SK-N-SH treated with all-trans-retinoic acid at 6 μM for 48 hours (cell line): ENCODE measurements at regions not wholly inside any gene's neighbourhood (a gene's known extent, or its start where the extent isn't known, plus 50 kb on each side); places are given as distances from the start of the nearest gene placed in this dataset.

Experiments used
- ARNTL ChIP-seq: fragments of 450-650 bp; formaldehyde crosslinking; IDR thresholded peaks from 2 replicates; pipeline ENCODE4 v1.5.0; 2020; ENCODE audit warnings: low read depth, mild to moderate bottlenecking, moderate library complexity, borderline replicate concordance
- CSDC2 ChIP-seq: fragments of 250-450 bp; sonication (Bioruptor Pico); IDR thresholded peaks from 2 replicates; pipeline ENCODE4 v1.5.0; 2020; ENCODE audit warnings: mild to moderate bottlenecking, moderate library complexity
- GLIS3 ChIP-seq: fragments of 250-450 bp; sonication (Bioruptor Pico); IDR thresholded peaks from 2 replicates; pipeline ENCODE4 v1.5.0; 2020; ENCODE audit warnings: mild to moderate bottlenecking, moderate library complexity
- ISL1 ChIP-seq: fragments of 250-450 bp; sonication (Bioruptor Pico); IDR thresholded peaks from 2 replicates; pipeline ENCODE4 v2.1.2; 2022; ENCODE audit warnings: mild to moderate bottlenecking, moderate library complexity
- OSR1 ChIP-seq: fragments of 250-450 bp; sonication (Bioruptor Pico); IDR thresholded peaks from 2 replicates; pipeline ENCODE4 v1.8.0; 2022; ENCODE audit warnings: moderate library complexity, mild to moderate bottlenecking, inconsistent platforms
- PPARA ChIP-seq: fragments of 250-450 bp; sonication (Bioruptor Pico); IDR thresholded peaks from 2 replicates; pipeline ENCODE4 v1.5.0; 2020; ENCODE audit warnings: mild to moderate bottlenecking, borderline replicate concordance
- TCF4 ChIP-seq: fragments of 250-450 bp; sonication (Bioruptor Pico); IDR thresholded peaks from 2 replicates; pipeline ENCODE4 v1.8.0; 2021; ENCODE audit warnings: mild to moderate bottlenecking, moderate library complexity, borderline replicate concordance
- ZFP3 ChIP-seq: fragments of 250-450 bp; sonication (Bioruptor Pico); IDR thresholded peaks from 2 replicates; pipeline ENCODE4 v1.5.0; 2020; ENCODE audit warnings: mild to moderate bottlenecking, moderate library complexity
- ZFP30 ChIP-seq: fragments of 450-650 bp; formaldehyde crosslinking; IDR thresholded peaks from 2 replicates; pipeline ENCODE4 v1.5.0; 2022; ENCODE audit warnings: mild to moderate bottlenecking, moderate library complexity
- ZNF70 ChIP-seq: fragments of 450-650 bp; formaldehyde crosslinking; IDR thresholded peaks from 2 replicates; pipeline ENCODE4 v1.5.0; 2020; ENCODE audit warnings: mild to moderate bottlenecking, moderate library complexity
- TF ChIP-seq, protein P1 (sequence below): fragments of 250-450 bp; sonication (Bioruptor Pico); IDR thresholded peaks from 2 replicates; pipeline ENCODE4 v1.5.1; 2021; ENCODE audit warnings: mild to moderate bottlenecking, moderate library complexity
- TF ChIP-seq, protein P2 (sequence below): fragments of 250-450 bp; sonication (Bioruptor Pico); IDR thresholded peaks from 2 replicates; pipeline ENCODE4 v1.5.1; 2020; ENCODE audit warnings: low read depth, mild to moderate bottlenecking, moderate library complexity
- TF ChIP-seq, protein P3 (sequence below): fragments of 250-450 bp; sonication (Bioruptor Pico); IDR thresholded peaks from 2 replicates; pipeline ENCODE4 v1.8.0; 2021; ENCODE audit warnings: low read depth, mild to moderate bottlenecking, moderate library complexity, borderline replicate concordance
- TF ChIP-seq, protein P4 (sequence below): fragments of 250-450 bp; sonication (Bioruptor Pico); IDR thresholded peaks from 2 replicates; pipeline ENCODE4 v1.8.0; 2020; ENCODE audit warnings: mild to moderate bottlenecking, moderate library complexity, borderline replicate concordance

DNA sequence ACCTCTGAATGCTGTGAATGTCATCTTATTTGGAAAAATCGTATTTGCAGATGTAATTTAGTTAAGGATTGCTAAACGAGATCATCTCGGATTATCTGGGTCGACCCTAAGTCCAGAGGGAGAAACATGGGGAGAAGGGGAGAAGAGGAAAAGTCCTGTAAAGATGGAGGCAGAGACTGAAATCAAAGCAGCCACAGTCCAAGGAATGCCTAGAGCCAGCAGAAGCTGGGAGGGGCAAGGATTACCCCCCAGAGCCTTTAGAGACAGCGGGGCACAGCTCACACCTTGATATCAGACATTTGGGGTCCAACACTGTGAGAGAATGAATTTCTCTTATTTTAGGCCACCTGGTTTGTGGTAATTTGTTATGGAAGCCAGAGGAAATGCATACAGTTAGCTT, 104.9 kb upstream of the YPEL5 start:
- TF ChIP-seq, protein P1, sequence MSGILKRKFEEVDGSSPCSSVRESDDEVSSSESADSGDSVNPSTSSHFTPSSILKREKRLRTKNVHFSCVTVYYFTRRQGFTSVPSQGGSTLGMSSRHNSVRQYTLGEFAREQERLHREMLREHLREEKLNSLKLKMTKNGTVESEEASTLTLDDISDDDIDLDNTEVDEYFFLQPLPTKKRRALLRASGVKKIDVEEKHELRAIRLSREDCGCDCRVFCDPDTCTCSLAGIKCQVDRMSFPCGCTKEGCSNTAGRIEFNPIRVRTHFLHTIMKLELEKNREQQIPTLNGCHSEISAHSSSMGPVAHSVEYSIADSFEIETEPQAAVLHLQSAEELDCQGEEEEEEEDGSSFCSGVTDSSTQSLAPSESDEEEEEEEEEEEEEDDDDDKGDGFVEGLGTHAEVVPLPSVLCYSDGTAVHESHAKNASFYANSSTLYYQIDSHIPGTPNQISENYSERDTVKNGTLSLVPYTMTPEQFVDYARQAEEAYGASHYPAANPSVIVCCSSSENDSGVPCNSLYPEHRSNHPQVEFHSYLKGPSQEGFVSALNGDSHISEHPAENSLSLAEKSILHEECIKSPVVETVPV (CRISPR knock-in tag) = no peak
- TF ChIP-seq PPARA (CRISPR knock-in tag) (no peak), ZFP30 (no peak), ZNF70 (CRISPR knock-in tag) (no peak), ZFP3 (CRISPR knock-in tag) (no peak), TCF4 (CRISPR knock-in tag) (no peak), ARNTL (CRISPR knock-in tag) (no peak), OSR1 (CRISPR knock-in tag) (no peak), ISL1 (CRISPR knock-in tag) (no peak), GLIS3 (CRISPR knock-in tag) (no peak), CSDC2 (CRISPR knock-in tag) (no peak)
- TF ChIP-seq, protein P2, sequence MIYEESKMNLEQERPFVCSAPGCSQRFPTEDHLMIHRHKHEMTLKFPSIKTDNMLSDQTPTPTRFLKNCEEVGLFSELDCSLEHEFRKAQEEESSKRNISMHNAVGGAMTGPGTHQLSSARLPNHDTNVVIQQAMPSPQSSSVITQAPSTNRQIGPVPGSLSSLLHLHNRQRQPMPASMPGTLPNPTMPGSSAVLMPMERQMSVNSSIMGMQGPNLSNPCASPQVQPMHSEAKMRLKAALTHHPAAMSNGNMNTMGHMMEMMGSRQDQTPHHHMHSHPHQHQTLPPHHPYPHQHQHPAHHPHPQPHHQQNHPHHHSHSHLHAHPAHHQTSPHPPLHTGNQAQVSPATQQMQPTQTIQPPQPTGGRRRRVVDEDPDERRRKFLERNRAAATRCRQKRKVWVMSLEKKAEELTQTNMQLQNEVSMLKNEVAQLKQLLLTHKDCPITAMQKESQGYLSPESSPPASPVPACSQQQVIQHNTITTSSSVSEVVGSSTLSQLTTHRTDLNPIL (CRISPR knock-in tag) = no peak
- TF ChIP-seq, protein P3, sequence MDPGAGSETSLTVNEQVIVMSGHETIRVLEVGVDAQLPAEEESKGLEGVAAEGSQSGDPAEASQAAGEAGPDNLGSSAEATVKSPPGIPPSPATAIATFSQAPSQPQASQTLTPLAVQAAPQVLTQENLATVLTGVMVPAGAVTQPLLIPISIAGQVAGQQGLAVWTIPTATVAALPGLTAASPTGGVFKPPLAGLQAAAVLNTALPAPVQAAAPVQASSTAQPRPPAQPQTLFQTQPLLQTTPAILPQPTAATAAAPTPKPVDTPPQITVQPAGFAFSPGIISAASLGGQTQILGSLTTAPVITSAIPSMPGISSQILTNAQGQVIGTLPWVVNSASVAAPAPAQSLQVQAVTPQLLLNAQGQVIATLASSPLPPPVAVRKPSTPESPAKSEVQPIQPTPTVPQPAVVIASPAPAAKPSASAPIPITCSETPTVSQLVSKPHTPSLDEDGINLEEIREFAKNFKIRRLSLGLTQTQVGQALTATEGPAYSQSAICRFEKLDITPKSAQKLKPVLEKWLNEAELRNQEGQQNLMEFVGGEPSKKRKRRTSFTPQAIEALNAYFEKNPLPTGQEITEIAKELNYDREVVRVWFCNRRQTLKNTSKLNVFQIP (CRISPR knock-in tag) = no peak
- TF ChIP-seq, protein P4, sequence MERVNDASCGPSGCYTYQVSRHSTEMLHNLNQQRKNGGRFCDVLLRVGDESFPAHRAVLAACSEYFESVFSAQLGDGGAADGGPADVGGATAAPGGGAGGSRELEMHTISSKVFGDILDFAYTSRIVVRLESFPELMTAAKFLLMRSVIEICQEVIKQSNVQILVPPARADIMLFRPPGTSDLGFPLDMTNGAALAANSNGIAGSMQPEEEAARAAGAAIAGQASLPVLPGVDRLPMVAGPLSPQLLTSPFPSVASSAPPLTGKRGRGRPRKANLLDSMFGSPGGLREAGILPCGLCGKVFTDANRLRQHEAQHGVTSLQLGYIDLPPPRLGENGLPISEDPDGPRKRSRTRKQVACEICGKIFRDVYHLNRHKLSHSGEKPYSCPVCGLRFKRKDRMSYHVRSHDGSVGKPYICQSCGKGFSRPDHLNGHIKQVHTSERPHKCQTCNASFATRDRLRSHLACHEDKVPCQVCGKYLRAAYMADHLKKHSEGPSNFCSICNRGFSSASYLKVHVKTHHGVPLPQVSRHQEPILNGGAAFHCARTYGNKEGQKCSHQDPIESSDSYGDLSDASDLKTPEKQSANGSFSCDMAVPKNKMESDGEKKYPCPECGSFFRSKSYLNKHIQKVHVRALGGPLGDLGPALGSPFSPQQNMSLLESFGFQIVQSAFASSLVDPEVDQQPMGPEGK (CRISPR knock-in tag) = no peak
